ENCODE measurements at regions not wholly inside any gene's neighbourhood (a gene's known extent, or its start where the extent isn't known, plus 50 kb on each side); places are given as distances from the start of the nearest gene placed in this dataset.

DNA sequence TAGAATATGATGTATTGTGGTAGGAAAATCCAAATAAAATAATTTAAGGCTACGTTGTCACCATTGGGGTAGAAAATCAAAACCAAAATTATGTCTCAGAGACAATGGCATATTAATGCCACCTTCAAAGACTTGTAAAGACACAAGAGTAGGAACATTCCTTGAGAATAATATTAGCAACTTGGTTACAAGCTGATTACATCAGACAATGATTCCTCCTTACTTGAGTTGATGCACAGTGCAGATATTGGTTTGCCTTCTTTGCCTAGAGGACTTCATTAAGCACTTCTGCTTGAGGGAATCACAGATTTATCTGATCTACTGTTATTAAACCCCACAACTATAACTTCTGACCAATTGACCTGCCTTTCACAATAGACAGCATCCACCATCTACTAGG lies 500.2 kb downstream of the CDH9 start:
- TF ChIP-seq, protein P1, sequence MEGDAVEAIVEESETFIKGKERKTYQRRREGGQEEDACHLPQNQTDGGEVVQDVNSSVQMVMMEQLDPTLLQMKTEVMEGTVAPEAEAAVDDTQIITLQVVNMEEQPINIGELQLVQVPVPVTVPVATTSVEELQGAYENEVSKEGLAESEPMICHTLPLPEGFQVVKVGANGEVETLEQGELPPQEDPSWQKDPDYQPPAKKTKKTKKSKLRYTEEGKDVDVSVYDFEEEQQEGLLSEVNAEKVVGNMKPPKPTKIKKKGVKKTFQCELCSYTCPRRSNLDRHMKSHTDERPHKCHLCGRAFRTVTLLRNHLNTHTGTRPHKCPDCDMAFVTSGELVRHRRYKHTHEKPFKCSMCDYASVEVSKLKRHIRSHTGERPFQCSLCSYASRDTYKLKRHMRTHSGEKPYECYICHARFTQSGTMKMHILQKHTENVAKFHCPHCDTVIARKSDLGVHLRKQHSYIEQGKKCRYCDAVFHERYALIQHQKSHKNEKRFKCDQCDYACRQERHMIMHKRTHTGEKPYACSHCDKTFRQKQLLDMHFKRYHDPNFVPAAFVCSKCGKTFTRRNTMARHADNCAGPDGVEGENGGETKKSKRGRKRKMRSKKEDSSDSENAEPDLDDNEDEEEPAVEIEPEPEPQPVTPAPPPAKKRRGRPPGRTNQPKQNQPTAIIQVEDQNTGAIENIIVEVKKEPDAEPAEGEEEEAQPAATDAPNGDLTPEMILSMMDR (IDR thresholded peaks at IDR 0.05; ENCODE audit: low read depth, low read length), result no peak
- TF ChIP-seq POLR2A (IDR thresholded peaks at IDR 0.05; ENCODE audit: extremely low read depth, insufficient read length), result no peak

Measured in NB4 (cell line).